HG03521 (cell line): ENCODE measurements at regions not wholly inside any gene's neighbourhood (a gene's known extent, or its start where the extent isn't known, plus 50 kb on each side); places are given as distances from the start of the nearest gene placed in this dataset.

Source experiments
- ATAC-seq: cut with Tn5 transposase; IDR thresholded peaks from one replicate; pipeline ENCODE4 v1.9.1; 2021; ENCODE audit warnings: mild to moderate bottlenecking, moderate library complexity; ENCODE audit not compliant: unreplicated experiment

DNA sequence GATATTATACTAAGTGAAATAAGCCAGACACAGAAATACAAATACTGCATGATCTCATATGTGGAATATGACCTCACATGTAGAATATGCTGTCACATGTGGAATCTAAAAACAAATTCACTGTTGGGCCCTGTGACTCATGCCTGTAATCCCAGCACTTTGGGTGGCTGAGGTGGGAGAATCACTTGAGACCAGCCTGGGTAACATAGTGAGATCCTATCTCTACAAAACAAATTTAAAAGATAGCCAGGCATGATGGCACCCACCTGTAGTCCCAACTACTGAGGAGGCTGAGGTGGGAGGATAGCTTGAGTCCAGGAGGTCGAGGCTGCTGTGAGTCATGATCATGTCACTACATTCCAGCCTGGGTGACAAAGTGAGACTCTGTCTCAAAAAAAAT is 160.3 kb downstream of the PTEN start:
- ATAC-seq = no peak

DNA sequence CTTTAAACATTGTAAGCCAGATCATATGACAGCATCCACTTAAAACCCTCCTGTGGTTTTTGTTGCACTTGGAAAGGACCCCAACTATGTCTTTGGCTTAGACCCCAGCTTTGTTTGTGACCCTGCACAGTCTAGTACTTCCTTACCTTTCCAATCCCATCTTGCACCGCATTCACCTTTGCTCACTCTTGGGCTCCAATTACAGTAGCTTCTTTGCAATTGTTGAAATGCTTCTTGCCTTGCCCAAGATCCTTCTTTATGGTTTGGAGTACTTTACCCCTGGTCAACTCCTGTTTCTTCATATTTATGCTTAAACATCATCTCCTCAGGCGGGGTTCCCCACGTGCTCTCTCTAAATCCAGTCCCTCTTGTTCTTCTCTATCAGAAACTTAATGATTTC is 162.6 kb downstream of the PTEN start:
- no peak for ATAC-seq

DNA sequence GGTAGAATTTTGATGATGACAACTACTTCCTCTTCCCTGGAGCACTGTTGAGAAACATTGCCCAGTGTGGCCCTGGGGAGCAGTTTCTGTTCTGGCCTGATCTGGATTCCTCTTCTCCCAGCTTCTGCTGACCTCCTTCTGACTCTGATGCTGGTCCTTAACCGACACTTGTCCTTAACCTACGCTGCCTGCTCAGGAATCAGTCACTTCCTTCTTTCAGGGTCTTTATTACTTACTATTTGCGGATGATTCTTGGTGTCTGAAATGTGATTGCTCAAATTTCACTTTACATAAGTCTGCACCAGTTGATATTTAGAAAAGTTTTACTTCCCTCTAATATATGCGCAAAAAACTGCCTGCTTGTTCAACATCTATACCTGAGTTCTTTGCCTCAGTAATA is 164.1 kb downstream of the PTEN start:
- ATAC-seq = no peak

DNA sequence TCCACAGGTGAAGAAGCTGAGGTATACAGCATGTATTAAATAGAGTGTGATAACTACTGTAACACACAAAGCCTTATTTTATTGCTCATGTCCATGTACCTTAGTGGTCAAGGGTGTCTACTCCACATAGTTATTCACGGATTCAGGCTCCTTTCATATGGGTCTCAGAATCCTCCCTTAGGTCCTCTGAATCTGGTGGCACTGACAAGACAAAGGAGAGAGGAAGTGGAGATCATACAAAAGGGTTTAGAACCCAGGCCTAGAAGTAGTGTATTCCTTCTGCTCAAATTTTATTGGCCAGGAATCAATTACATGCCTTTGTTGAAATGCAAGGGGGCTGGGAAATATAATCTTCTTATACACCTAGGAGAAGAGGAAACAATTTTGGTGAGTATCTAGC is 164.6 kb downstream of the PTEN start:
- ATAC-seq = no peak

DNA sequence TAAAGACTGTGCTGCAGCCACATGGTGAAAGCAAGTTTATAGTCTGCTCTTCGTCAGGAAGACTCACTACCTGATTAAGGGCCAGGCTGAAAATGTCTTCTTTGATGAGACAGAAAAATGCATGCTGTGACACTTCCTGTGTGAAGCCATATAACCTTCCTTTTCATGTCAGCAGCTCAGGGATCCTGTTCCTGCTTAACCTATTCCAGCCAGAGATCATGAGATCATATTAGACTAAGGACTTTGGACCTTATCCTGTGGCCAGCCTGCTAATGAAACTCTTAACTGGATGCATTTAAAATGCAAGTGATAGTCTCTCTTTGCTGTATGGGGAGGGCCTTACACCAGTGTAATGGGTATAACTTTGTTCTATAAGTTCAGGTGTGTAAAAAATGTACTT is 165.2 kb downstream of the PTEN start:
- no peak for ATAC-seq

DNA sequence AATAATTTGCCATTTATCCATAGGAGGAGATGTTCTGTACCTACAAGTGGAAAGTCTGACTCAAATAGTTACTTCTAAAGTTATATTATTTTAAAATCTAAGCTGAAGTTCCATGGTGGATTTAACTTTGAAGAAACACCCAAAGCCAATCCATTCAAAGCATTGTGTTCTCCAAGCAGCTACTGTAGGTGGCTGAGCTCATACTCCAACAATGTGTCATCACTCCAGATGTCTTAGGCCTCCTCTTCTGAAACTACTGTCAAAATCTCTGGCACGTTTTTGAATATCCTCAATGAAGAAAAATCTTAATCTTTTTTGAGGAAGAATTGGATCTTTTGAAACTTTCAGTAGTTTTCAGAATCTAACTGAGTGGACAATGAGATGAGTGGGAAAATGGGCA is 169.1 kb downstream of the PTEN start:
- ATAC-seq = no peak

DNA sequence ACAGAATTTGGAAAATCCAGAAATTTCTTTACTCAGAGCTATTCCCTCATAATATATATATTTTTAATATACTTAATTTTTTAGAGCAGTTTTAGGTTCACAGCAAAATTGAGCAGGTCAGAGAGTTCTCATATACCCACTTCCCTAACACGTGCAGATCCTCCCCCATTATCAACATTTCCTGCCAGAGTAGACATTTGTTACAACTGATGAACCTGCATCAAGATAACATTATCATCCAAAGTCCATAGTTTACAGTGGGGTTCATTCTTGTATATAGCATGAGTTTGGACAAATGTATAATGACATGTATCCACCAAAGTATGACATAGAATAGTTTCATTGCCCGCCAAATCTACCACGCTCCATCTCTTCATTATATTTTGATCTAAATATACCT is 170.0 kb downstream of the PTEN start:
- no peak for ATAC-seq

DNA sequence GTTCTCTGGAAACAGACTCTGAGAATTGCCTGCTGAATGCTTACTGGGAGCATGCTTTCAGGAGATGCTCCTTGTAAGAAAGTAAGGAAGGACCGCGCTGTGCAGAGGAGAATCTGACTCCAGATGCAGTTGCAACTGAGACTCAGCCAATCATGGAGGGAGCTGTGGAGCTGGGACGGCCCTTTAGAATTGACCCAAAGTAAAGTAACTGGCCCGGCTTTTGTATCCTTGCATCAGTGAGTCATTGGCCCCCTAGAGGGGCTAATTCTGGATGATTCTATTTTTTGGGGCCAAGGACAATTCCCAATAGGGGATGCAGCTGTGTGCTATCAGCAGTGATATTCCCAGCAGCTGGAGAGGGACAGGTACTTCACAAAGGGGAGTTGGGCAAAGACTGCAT is 170.4 kb downstream of the PTEN start:
- ATAC-seq = no peak

DNA sequence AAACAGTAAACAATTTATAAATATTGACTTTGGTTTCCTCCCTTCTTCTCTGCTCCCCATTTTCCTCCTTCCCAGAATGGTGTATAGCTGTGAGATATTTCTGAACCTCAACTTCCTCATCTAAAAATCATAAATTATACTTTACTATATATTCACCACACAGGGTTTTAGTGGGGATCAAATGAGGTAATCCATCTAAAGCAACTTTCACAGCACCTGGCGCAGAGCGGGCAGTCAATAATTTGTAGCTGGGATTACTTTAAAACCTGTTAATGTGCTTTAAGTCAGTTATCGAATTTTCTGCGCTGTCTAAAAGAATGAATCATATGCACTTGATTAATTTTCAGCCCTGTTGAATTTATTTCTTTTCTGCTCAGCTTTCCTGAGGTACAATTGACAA is 172.7 kb downstream of the PTEN start:
- no peak for ATAC-seq

DNA sequence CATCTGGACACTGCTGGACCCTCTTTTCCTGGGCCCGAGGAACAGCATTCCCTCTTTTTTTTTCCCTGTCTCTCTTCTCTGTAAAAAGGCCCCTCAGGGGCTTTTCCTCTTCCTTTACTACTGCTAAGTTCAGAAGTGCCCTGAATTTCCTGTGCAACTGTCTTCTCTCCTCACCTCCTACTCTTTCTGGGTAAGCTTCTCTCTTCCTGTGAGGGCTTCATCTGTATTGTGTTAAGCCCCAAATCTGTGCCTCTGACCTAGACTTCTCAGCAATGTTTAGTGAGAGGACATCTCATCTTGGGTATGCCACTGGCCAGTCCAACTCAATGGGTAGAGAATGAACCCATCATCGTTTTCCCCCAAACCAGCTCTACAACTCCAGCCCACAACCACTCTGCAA is 174.2 kb downstream of the PTEN start:
- ATAC-seq = no peak

DNA sequence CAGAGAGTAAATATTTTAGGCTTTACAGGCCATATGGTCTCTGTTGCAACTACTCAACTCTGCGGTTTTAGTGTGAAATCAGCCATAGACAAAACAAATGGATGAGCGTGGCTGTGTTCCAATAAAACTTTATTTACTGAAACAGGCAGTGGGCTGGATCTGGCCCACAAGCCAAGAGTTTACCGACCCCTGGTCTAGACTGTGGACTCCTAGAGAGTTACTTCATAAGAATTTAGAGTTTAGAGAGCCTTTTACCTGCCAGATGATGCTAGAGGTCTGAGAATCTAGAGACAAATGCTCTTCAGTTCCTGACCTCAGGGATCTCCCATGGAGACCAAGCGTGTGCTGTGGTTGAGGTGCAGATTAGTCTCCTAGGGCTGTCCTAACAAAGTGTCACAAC is 174.8 kb downstream of the PTEN start:
- no peak for ATAC-seq

DNA sequence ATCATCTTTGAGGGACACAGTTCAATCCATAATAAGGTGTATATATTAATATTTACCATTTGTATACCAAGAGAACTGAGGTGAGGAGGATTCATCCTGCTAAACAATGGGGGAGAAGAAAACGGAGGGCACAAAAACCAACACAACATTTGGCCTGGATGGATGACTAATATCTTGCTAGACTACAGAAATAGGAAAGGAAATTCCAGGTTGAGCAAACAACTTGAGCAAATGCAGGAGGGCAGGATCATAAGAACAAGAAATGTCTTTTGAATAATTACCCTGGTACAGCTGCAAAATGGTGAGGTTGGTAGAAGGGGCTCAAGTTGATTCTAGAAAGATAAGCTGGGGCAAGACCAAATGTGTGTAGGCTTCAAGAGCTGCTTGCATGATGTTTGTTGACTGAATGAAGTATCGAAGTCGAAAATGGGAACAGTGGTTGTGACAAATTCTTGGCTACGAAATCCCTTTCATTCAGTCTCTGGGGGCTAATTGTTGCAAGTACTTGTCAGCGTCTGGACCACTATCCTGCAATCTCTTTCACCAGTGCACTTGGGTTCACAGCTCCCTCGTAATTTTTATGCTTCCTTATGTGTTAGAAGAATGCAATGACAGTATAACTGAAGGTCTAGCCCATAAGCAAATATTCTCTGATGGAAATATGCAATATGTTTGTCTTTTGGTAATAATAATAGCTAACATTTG is 176.2 kb downstream of the PTEN start:
- ATAC-seq = no peak

DNA sequence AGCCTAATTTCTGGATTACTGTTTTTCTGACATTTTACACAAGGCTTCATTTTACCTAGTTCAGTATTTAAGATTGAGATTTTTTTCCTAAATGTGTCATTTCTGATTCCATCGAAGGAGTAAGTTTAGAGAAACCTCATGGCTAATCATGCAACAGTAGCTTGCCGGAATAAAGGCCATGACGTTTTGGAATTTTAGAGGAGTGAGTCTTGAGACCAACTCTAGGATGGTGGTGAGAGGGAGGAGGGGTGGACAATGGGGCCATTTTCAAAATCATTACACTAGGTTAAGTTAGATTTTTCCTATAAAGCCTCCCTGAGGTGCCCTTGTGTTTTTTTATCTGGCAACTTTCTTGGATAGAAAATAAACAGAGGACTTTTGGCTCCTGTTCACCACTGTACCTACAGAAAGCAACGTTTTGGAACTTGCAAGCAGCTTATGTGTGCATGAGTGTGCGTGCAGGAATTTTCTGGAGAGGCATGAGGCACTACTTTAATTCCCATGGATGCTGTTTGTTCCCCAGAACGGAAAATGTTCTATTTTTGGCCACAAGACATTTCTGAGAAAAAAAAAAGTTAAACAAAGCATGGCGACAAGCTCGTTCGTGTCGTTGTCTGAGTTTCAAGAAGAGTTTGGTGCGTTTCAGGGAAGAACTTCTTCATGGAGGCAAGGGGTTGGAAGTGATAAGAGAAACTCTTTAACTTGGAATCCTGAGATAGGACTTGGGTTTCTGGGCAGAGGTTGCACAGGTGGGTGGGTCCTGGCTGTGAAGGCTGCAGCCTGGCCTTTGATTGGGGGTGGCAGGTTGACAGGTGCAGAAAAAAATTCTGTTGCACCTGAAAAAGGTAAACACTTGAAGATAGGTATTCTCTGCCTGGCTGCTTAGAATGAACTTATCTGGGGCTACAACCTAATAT is 178.1 kb downstream of the PTEN start:
- ATAC-seq = no peak

DNA sequence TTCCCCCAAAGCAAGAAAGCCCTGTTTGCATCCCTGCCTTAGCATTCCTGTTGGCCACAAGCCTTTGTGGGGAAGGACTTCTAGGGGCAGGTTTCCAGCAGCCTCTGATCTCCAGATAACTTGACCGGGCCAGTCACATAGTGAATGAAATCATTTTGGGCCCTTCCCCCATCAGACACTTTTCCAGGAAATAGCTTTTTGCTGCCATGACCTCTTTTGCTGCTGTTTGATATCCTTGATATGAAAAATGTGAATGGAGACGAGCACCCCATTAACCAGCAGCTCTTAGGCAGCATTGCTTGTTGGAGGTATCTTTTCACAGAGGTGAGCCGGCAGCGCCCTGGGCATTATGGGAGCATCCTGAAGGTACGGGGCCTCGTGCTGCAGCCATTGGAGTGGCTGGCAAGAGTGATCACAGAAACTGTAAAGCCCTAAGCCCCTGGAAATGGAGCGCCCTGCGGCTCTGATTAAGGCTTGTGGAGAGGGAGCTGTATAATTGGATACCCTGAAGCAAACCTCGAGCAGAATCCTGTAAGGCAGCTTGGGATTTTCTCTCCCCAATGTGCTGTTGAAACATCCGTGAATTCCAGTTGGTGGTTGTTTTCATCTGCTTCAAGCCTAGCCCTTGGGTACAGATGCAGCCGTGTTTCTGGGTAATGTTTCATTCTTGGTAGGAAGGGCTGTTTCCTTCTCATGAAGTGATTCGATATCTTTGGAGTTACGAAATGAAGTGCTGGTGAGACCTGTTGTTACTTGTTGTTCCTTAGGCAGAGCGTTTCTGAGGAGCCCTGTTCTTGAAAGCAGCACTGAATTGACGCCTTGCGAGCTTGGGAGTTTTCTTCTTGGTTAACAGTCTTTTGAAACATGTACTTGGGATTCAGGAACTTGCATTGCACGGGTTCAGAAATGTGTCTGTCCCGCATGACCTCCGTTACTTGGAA is 179.0 kb downstream of the PTEN start:
- no peak for ATAC-seq

DNA sequence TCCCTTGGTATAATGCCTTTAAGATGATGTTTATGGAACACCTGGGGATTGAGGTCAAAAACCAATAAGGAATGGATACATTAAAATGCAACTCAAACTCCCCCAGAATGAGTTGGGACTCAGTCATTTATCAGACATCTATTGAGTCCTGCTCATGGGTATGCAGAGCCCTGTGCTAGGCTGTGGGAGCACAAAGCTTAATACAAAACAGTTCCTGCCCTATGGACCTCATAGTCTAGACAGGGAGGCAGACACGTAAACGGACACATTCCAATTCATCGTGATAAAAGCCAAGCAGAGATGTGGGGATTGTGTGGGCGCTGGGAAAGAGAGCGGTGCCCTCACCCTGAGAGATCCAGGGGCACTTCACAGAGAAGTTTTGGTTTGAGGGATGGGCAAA is 181.7 kb downstream of the PTEN start:
- ATAC-seq = no peak

DNA sequence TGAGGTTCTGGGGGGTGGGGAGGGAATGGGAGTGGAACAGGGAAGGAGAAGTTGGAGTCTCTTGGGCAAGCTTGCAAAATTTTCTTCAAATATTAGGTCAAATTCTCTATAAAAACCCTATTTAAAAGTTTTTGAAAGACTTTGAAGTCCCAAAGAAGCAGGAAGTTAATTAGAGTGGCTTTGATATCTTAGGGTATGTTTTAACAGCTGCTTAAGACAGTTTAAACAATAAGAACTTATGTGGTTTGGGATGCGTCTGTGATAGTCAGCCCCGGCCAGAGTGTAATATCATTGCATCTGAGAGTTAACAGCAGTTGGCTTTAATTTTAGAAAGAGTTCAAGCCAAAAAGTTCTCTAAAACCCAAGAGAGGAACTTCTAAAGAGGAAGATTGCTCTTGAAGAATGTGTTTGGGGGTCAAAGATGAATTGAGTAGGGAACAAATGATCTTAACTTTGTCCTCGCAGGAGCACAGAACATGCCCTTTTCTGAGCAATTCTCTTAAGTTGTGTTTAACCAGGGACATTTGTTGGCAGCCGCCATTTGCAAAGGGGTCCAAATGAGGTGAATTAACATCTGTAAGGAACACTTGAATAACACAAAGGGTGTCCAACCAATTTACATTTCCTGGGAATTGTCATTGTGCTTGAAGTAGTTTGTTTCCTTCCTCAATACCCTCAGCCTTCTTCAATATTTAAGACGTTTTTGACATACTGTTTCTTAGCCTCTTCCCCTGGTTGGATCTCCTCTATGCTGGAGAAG is 182.4 kb downstream of the PTEN start:
- ATAC-seq = no peak

DNA sequence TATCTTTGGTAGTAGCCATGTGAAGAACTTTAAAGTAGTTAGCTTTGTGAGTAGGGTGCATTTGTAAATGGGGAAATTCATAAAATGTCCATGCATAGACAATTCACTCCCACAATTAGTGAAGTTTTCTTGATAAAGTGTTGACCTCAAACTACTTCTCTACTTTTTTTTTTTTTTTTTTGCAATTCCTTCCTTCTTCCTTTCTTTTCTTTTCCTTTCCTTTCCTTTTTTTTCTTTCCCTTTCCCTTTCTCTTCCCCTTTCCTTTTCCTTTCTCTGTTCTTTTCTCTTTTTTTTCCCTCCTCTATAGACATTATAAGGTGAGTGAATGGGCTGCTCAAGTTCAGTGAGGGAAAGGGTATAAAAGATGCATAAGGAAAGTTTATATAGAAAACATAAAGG is 184.2 kb downstream of the PTEN start:
- ATAC-seq = no peak

DNA sequence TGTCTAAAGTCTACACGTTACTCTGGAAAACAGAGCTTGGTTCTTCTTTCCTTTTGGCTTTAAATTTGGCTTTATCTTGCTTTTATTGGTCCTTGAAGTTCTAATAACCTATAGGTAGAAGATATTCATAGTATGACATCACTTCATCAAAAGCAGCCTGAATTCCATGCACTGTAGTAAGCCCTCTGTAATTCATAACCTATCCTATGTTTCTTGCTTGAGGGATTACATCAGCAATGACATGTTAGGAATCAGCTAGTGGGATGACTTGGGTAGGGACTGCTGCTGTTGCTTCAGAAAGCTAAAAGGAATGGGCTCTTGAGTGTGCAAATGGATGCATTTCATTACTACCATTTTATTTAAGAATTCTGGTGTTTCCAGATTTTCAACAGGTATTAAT is 184.9 kb downstream of the PTEN start:
- ATAC-seq = no peak

DNA sequence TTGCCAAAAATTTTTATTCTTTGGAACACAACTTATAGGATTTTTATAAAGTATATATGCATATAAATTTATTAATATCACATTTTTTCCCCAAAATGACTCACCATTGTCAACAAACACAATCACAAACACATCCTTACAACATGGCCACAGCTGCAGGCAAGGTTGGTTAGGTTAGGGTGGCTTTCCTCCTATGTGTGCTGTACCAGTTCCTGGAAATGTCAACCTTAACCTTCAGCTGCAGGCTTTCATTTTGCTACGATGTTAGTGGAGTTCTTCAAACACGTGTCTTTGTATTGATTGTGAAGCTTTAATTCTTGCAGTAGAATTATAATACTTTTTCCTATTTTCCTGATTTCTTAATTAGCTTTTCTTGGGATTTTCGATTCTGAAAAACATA is 185.8 kb downstream of the PTEN start:
- no peak for ATAC-seq

DNA sequence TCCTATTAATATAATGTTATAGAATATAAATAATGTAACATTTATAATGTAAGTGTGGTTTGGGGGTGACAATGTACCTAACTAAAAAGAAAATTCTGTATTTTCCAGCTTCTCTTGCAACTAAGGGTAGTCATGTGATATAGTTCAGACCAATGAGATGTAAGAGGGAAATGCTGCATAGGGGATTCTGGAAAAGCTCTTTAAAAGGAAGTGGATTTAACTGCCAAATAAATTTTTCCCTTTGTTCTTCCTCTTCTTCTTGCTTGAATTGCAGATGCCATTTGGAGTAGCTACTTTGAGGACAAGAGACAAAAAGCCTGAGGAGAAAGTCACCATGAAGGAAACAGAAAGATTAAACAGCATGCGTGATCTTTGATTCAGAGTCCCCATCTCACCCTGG is 194.3 kb downstream of the PTEN start:
- ATAC-seq = no peak

DNA sequence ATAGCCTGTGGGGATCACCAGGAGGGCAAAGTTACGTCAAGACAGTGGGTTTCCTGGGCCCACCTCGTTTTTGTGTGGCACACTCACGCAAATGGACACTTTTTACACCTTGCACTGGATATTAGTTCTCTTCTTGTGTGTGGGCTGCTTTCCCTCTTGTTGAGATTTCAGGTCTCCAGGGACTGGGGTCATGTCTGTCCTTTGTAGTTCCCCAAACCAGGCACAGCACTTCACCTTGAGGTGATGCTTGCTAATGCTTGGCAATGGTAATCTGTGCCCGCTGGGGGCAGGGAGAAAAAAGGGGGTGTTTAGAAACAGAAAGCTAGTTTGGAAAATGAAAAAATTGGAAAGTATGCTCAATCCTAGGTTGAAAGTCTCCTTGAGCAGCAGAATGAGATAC is 195.3 kb downstream of the PTEN start:
- no peak for ATAC-seq
